Renal cortex interstitium (tissue), 11 donors: ENCODE measurements at regions not wholly inside any gene's neighbourhood (a gene's known extent, or its start where the extent isn't known, plus 50 kb on each side); places are given as distances from the start of the nearest gene placed in this dataset.
"Not testable (repeated sequence)": the region's sequence is repeated elsewhere in the genome, so short reads cannot be mapped to it uniquely, and the experiment has no call there.

Source experiments
- DNase-seq, 11 donors: peaks; one replicate each; pipeline ENCODE4 v3.0.0-alpha.2; 2013; ENCODE audit warnings: low read depth in 9 of 11, low spot score in 4 of 11; ENCODE audit errors: extremely low read depth in 1 of 11

GRCh38 chr2:3899536-3900155 is 196.3 kb downstream of the DCDC2C start:
- no peak for DNase-seq

GRCh38 chr2:3902131-3902530 is 198.8 kb downstream of the DCDC2C start:
- DNase-seq, result no peak

GRCh38 chr2:3904061-3904460 is 200.7 kb downstream of the DCDC2C start:
- no peak for DNase-seq

GRCh38 chr2:3908498-3908897 is 205.1 kb downstream of the DCDC2C start:
- DNase-seq, result not testable (repeated sequence)

GRCh38 chr2:3911882-3912455 is 208.6 kb downstream of the DCDC2C start:
- no peak for DNase-seq

DNA sequence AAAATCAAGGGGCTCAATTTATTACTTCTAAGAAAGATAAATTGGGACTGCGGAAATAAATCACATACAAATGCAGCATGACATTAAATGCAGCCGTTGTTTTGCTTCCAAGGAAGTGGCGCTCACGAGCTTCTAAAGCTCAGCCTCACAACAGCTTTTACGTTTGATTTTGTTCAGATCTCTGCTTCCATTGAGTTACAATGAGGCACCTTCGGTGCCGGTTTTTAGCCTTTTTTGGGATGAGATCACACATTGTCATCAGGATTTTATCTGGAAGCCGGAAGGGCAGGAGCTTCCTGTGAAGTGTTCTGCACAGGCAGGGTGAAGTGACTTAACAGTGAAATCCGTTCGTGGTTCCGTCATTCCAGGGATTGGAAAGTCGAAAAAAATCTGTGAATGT is 209.8 kb downstream of the DCDC2C start:
- no peak for DNase-seq

- no peak for DNase-seq
Measured at GRCh38 chr2:3914241-3914640, 210.9 kb downstream of the DCDC2C start.

- DNase-seq, result no peak
Measured at GRCh38 chr2:3927031-3927430, 223.7 kb downstream of the DCDC2C start.

DNA sequence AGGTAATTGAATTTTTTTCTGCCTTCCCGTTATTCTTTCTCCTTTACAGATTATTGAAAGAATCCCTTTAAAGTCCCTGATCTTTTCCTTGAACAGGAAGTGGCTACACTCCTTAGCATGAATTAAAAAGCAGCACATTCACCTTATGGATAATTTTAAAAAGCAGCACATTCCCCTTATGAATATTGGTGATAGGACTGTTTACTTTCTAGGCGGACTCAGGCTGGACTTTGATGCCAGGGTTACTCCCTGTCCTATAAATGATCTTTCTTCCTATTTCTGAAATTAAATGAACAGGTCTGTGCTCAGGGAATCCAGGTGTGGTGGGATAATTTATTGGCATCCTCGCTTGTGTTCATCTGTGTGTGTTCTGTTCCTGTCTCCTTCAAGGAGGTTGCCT is 226.0 kb downstream of the DCDC2C start:
- DNase-seq, result no peak

GRCh38 chr2:3930246-3930645 is 226.9 kb downstream of the DCDC2C start:
- DNase-seq, result no peak

DNA sequence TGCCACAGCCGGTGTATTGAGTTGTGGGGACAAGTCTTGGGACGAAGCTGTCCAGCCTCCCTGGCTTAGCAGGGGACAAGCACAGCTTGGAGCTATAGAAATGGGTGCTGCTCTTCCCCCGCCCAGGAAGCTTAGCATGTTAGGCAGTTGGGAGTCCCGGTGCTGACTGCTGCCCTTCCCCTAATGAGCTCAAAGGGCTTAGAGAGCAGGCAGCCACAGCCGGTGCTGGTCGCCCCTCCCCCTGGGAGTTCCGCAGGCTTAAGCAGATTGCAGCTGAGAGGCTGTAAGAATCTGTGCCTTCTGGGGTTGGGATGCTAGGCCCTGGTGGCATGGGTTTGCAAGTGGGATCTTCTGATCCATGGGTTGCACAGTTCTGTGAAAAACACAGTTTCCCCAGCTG is 237.3 kb downstream of the DCDC2C start:
- DNase-seq, result no peak

- no peak for DNase-seq
Measured at GRCh38 chr2:3942841-3943240, 239.5 kb downstream of the DCDC2C start.

- no peak for DNase-seq
Measured at GRCh38 chr2:3944071-3944470, 240.7 kb downstream of the DCDC2C start.

DNA sequence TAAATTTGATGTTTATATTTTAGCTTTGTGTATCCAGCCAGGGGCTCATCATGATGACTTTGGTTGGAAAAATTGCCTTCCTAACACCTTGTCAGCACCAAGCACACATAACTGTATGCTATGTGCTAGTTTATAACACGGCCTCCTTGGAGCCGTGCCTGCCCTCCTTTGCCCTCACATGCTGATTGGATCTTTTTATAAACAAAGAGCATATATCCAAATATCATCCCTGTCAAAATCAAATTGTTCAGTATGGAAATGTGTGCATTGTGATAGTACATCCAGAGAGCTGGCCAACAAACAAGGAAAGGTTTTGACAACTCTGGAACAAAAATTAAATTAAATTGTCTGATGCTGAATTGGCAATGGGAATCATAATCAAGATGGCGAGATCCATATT is 241.5 kb downstream of the DCDC2C start:
- DNase-seq, result no peak

GRCh38 chr2:3948191-3948590 is 244.8 kb downstream of the DCDC2C start:
- DNase-seq, result no peak

- DNase-seq, result no peak
Measured at GRCh38 chr2:3951131-3951954, 248.0 kb downstream of the DCDC2C start.

- DNase-seq, result no peak
Measured at GRCh38 chr2:3952866-3953516, 249.6 kb downstream of the DCDC2C start.

DNA sequence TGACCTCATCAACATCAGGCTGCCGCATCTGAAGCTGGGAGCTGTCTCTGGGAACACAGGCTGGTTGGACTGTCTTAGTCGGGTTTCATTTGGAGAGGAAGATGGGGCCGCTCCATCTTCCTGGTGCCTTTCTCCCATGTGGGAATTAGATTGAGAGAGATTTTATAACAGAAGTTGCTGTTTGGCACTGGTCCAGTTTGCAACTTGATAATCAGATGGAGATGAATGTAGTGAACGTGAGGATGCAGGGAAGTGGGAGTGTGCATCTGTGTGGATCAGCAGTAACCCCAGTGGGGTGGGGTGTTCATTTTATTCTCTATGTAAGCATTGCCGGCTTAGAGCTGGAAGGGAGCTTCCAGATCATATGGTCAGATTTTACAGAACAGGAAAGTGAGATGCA is 250.9 kb downstream of the DCDC2C start:
- no peak for DNase-seq

- no peak for DNase-seq
Measured at GRCh38 chr2:3956406-3956805, 253.0 kb downstream of the DCDC2C start.

GRCh38 chr2:3956892-3957291 is 253.5 kb downstream of the DCDC2C start:
- DNase-seq, result no peak
